ENCODE measurements at regions not wholly inside any gene's neighbourhood (a gene's known extent, or its start where the extent isn't known, plus 50 kb on each side); places are given as distances from the start of the nearest gene placed in this dataset.

DNA sequence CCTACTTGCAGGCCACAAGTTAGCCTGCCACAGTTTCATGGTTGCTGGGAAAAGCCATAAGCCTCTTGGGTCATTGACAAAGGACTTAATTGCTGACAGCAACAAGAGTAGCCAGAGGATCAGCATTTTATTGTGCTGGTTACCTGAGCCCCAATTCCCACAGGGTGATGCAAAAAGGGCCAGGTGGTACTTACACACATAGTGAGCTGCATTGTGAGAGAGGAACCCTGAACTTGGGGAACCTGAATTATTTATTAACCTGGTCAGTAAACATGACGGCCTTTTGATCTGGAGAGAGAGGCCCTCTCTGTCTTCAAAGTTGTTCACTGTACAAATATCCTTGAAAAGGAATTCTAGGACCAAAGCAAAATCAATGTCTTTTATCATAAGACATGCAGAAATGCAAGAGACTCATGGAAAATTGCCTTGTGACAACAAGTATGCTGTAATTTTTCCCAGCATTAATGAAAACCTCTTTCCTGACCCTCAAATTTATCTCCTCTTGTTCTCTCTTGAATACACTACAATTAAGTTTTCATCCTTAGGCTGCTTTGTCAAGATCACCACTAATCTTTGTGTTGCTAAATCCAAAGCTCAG lies 102.9 kb upstream of the PHYHIPL start (continued):
- TF ChIP-seq, protein P1, sequence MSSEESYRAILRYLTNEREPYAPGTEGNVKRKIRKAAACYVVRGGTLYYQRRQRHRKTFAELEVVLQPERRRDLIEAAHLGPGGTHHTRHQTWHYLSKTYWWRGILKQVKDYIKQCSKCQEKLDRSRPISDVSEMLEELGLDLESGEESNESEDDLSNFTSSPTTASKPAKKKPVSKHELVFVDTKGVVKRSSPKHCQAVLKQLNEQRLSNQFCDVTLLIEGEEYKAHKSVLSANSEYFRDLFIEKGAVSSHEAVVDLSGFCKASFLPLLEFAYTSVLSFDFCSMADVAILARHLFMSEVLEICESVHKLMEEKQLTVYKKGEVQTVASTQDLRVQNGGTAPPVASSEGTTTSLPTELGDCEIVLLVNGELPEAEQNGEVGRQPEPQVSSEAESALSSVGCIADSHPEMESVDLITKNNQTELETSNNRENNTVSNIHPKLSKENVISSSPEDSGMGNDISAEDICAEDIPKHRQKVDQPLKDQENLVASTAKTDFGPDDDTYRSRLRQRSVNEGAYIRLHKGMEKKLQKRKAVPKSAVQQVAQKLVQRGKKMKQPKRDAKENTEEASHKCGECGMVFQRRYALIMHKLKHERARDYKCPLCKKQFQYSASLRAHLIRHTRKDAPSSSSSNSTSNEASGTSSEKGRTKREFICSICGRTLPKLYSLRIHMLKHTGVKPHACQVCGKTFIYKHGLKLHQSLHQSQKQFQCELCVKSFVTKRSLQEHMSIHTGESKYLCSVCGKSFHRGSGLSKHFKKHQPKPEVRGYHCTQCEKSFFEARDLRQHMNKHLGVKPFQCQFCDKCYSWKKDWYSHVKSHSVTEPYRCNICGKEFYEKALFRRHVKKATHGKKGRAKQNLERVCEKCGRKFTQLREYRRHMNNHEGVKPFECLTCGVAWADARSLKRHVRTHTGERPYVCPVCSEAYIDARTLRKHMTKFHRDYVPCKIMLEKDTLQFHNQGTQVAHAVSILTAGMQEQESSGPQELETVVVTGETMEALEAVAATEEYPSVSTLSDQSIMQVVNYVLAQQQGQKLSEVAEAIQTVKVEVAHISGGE (CRISPR knock-in tag; IDR thresholded peaks at IDR 0.05) = no peak
- TF ChIP-seq NFIC (IDR thresholded peaks at IDR 0.05; ENCODE audit: low read depth, low read length) = no peak

- intact Hi-C loops (cut with micrococcal nuclease; ENCODE audit: unreplicated experiment) (no loop called here), in situ Hi-C loops (cut with MboI) (no loop called here)
- WGBS (ENCODE audit: insufficient coverage, insufficient replicate concordance, low lambda C conversion rate, missing lambda C conversion rate) = 33% methylated on average over 1 of the region's 1 CpG
- DNase-seq (ENCODE audit: low read depth, low spot score) (no peak), ATAC-seq (no peak), FAIRE-seq (no peak)
- no peak overlapping the region for H2AFZ ChIP-seq (ENCODE audit: control insufficient read depth, low read depth, low read length)
- H3K4me3 ChIP-seq = no peak overlapping the region
- H3K27me3 ChIP-seq (replicated peaks in 1 of 2; ENCODE audit: control insufficient read depth in 2 of 2, insufficient read depth in 2 of 2, low read length in 1 of 2) = no peaks in the 10 kb centered on the region
- no peak overlapping the region for H3K9ac ChIP-seq (ENCODE audit: control insufficient read depth, insufficient read depth, low read length)
- no peaks in the 10 kb centered on the region for H4K20me1 ChIP-seq (ENCODE audit: control insufficient read depth, insufficient read depth)
- TF ChIP-seq ETV6 (conservative IDR thresholded peaks at IDR 0.05 in 1 of 2, IDR thresholded peaks at IDR 0.05 in 1 of 2; ENCODE audit: borderline replicate concordance in 1 of 2, low read depth in 1 of 2) = no peak
- no peak for TF ChIP-seq BCL11A (IDR thresholded peaks at IDR 0.05; ENCODE audit: low read depth, low read length)
- no peak for TF ChIP-seq NFYB (IDR thresholded peaks at IDR 0.05; ENCODE audit: insufficient read depth, low read depth, low read length)
- no peak for TF ChIP-seq CBFB (IDR thresholded peaks at IDR 0.05; ENCODE audit: low read depth)
- TF ChIP-seq, protein P2, sequence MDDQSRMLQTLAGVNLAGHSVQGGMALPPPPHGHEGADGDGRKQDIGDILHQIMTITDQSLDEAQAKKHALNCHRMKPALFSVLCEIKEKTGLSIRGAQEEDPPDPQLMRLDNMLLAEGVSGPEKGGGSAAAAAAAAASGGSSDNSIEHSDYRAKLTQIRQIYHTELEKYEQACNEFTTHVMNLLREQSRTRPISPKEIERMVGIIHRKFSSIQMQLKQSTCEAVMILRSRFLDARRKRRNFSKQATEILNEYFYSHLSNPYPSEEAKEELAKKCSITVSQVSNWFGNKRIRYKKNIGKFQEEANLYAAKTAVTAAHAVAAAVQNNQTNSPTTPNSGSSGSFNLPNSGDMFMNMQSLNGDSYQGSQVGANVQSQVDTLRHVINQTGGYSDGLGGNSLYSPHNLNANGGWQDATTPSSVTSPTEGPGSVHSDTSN (IDR thresholded peaks at IDR 0.05; ENCODE audit: insufficient replicate concordance, low read depth, low read length) = no peak
- no peak for TF ChIP-seq RFX5 (IDR thresholded peaks at IDR 0.05; ENCODE audit: low read depth, low read length)
- TF ChIP-seq HCFC1 (IDR thresholded peaks at IDR 0.05; ENCODE audit: low read length) = no peak
- no peak for TF ChIP-seq KDM1A (IDR thresholded peaks at IDR 0.05; ENCODE audit: borderline replicate concordance)
- TF ChIP-seq, protein P3, sequence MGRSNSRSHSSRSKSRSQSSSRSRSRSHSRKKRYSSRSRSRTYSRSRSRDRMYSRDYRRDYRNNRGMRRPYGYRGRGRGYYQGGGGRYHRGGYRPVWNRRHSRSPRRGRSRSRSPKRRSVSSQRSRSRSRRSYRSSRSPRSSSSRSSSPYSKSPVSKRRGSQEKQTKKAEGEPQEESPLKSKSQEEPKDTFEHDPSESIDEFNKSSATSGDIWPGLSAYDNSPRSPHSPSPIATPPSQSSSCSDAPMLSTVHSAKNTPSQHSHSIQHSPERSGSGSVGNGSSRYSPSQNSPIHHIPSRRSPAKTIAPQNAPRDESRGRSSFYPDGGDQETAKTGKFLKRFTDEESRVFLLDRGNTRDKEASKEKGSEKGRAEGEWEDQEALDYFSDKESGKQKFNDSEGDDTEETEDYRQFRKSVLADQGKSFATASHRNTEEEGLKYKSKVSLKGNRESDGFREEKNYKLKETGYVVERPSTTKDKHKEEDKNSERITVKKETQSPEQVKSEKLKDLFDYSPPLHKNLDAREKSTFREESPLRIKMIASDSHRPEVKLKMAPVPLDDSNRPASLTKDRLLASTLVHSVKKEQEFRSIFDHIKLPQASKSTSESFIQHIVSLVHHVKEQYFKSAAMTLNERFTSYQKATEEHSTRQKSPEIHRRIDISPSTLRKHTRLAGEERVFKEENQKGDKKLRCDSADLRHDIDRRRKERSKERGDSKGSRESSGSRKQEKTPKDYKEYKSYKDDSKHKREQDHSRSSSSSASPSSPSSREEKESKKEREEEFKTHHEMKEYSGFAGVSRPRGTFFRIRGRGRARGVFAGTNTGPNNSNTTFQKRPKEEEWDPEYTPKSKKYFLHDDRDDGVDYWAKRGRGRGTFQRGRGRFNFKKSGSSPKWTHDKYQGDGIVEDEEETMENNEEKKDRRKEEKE (IDR thresholded peaks at IDR 0.05) = no peak
- no peak for TF ChIP-seq BHLHE40 (IDR thresholded peaks at IDR 0.05; ENCODE audit: borderline replicate concordance in 1 of 2, low read depth in 2 of 2, low read length in 1 of 2)
- no peaks in the 10 kb centered on the region for H3K4me1 ChIP-seq (ENCODE audit: control insufficient read depth, insufficient read depth, low read length)
- no peaks in the 10 kb centered on the region for H3K36me3 ChIP-seq (ENCODE audit: control insufficient read depth in 2 of 2, insufficient read depth in 2 of 2, low read length in 1 of 2)
- no peak overlapping the region for H3K4me2 ChIP-seq (ENCODE audit: control insufficient read depth, insufficient read depth)
- SMC1A ChIA-PET (ENCODE audit: uncharacterized antibody, unreplicated experiment) = interaction anchor here (0.6 to 22.8 kb wide), 5 partner anchors 8 to 69 kb away, joined by 3 to 328 read pairs (median 75); no protein-coding TSS in a partner anchor
- no peaks in the 10 kb centered on the region for H3K79me2 ChIP-seq (ENCODE audit: control insufficient read depth, insufficient read depth, low read length)
- no peaks in the 10 kb centered on the region; the same call in 2 of the 3 replicates for H3K9me3 ChIP-seq (replicated peaks; ENCODE audit: control insufficient read depth, insufficient read depth, low read length)
- RAD21 ChIA-PET (ENCODE audit: unreplicated experiment) = interaction anchor here (1.0 kb wide), 1 partner anchor 11 kb away, joined by 3 read pairs; no protein-coding TSS in a partner anchor
- BruUV-seq (replicated peaks) = no TSS peak
- POLR2A ChIA-PET = interaction anchor here (0.9 kb wide), 1 partner anchor 31 kb away, joined by 3 read pairs; no protein-coding TSS in a partner anchor
- CTCF ChIA-PET = no interaction called here
- H3K27ac ChIP-seq (ENCODE audit: control insufficient read depth, insufficient read depth) = no peak overlapping the region
Observed at GRCh38 chr10:59075576-59075975, 100.9 kb upstream of the PHYHIPL start.

Measured in GM12878 (cell line).